GM21390 (cell line): ENCODE measurements at regions not wholly inside any gene's neighbourhood (a gene's known extent, or its start where the extent isn't known, plus 50 kb on each side); places are given as distances from the start of the nearest gene placed in this dataset.

Experiments
- ATAC-seq: cut with Tn5 transposase; IDR thresholded peaks from one replicate; pipeline ENCODE4 v1.9.1; 2021; ENCODE audit not compliant: unreplicated experiment

DNA sequence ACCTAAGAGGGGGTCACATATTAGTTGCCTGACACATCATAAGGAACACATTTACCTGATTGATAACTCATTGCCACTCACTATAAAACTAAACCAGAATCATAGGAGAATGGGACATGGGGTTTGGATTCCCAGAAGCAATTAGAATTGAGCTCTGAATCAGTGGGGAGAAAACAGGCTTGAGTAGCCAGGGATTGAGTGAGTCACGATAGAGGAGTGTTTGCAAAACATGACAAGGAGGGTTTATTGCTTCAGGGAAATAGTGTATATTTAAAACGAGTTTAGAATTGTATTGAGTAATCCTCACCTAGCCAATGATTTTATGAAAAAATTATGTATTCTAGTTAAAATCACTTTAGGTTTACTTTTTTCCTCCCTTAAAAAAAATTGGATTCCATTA, 101.1 kb upstream of the THRB start:
- no peak for ATAC-seq

GRCh38 chr3:24596626-24597025, 102.0 kb upstream of the THRB start:
- no peak for ATAC-seq

GRCh38 chr3:24598695-24599470, 104.2 kb upstream of the THRB start:
- ATAC-seq, result no peak

GRCh38 chr3:24601066-24601939, 106.7 kb upstream of the THRB start:
- ATAC-seq, result no peak

DNA sequence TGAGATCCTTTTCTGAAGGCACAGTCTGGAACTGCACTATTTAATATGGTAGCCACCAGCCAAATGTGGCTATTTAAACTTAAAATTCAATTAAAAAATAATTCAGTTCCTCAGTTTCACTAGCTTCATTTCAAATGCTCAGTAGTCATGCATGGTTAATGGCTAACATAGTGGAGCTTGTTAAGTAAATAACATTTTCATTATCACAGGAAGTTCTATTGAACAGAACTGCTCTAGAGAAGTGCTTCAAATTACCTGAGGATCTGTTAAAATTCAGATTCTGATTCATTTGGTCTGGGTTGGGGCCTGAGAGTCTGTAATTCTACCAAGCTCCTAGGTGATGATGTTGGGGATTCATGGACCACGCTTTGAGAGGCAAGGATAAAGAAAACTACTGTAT, 109.6 kb upstream of the THRB start:
- no peak for ATAC-seq

GRCh38 chr3:24605511-24606028, 110.9 kb upstream of the THRB start:
- ATAC-seq, result no peak

GRCh38 chr3:24607281-24607680, 112.6 kb upstream of the THRB start:
- no peak for ATAC-seq

DNA sequence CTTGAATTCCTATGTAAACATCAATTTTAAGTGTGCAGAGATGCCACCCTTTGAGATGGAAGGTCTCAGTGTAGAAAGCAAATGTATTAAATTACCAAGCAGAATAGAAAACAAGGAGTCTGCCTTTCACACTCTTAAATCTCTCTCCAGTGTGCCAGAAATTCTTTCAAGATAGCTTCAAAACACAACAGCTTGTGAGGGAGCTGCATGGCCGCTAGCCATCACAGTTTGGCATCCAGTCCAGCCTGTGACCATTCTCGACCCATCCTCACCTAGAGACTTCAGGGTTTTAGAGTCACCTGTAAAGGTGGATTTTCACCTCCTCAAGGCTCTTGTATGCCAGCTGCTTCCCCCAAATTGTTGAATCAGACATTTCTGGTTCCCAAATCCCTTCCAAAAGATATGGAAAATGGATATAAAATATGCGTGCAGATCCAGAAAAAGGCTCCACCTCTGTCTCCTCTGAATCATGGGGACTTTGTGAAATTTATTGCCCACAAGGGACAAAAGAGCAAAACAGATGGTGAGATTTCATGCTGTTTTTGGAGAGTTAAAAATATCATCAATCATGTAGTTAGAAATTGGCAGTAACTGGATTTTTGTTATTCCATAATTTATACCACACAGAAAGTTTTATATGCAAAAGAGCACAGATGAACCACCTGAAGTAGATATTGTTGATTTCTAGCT, 114.2 kb upstream of the THRB start:
- ATAC-seq, result no peak

GRCh38 chr3:24614359-24614758, 119.7 kb upstream of the THRB start:
- ATAC-seq, result no peak

- no peak for ATAC-seq
Observed at GRCh38 chr3:24615177-24615576, 120.5 kb upstream of the THRB start.

DNA sequence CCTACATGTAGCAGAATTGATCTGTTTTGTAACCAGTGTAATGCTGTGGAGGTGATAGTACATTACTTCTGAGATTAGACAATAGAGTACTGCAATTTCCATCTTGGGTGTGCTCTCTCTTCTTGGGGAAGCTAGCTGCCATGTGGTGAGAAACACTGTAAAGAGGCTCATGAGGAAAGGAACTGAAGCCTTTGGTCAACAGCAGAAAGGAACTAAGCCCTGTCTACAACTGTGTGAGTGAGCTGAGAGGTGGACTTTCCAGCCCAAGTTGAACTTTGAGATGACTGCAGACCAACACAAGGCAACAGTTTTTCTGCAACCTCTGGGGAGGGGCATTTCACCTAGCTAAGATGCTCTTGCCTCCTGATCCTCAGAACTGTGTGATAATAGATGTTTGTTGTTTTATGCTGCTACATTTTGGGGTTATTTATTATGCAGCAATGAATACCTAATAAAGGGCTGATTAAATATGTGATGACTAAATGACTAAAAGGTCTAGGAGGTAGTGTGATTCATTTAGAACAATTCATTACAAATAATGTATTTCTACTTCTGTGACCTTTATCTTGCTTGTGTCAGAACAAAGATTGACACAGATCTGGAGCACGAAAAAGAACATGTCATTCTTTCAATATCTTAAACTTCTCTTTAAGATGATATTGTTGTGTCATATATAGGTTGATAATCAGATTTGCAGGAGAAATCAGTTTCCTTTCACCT, 121.6 kb upstream of the THRB start:
- ATAC-seq, result no peak

DNA sequence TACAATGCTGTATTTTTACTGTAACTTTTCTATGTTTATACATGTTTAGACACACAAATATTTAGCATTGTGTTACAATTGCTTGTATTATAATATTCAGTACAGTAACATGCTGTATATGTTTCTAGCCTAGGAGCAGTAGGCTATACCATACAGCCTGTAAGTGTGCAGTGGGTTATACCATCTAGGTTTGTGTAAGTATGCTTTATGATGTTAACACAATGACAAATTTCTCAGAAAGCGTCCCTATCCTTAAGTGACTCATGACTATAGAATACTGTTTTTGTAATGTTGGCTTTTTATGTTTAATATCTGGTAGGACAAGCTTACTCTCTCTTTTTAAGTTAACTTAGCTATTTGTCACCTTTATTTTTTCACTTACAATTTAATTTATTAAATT, 127.5 kb upstream of the THRB start:
- ATAC-seq, result no peak

- ATAC-seq, result no peak
Observed at GRCh38 chr3:24622696-24623225, 128.1 kb upstream of the THRB start.

GRCh38 chr3:24623657-24624056, 129.0 kb upstream of the THRB start:
- no peak for ATAC-seq

DNA sequence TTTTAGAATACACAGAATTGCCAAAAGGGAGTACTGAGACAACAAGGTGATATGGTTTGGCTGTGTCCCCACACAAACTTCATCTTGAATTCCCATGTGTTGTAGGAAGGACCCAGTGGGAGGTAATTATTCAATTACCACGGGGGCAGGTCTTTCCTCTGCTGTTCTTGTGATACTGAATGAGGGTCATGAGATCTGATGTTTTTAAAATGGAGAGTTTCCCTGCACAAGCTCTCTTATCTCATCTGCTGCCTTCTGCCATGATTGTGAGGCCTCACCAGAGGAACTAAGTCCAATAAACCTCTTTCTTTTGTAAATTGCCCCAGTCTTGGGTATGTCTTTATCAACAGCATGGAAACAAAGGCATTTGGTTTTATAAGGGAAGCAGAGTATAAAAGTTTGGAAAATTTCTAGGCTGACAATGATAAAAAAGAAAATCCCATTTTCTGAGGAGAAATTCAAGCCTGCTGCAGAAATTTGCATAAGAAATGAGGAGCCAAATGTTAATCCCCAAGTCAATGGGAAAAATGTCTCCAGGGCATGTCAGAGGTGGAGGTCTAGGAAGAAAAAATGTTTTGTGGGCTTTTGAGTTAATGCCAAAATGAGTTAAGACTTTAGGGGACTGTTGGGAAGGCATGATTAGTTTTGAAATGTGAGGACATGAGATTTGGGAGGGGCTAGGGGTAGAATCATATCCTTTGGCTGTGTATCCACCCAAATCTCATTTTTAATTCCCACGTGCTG, 130.5 kb upstream of the THRB start:
- no peak for ATAC-seq

- no peak for ATAC-seq
Observed at GRCh38 chr3:24628523-24629258, 134.0 kb upstream of the THRB start.

GRCh38 chr3:24631481-24631880, 136.8 kb upstream of the THRB start:
- ATAC-seq, result no peak

DNA sequence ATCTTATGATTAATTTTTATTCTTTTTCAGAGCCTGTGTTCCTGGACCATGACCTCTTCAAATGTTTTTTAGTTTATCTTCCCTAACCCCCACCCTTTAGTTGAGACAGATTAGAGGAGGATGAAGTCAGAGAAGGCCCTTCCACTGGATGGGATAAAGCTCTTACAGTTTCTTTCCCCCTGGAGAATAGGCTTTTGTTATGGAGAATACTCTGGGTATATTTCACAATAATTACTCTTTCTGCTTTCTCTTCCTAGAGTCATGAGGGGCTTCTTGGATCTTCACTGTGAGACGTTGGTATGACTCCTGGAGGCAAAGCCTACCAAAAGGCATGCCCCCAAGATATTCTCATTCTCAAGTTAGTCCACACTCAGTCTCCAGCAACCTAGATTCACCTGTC, 144.4 kb upstream of the THRB start:
- no peak for ATAC-seq
